K562 (cell line): ENCODE measurements at regions not wholly inside any gene's neighbourhood (a gene's known extent, or its start where the extent isn't known, plus 50 kb on each side); places are given as distances from the start of the nearest gene placed in this dataset.
"Not testable (repeated sequence)": the region's sequence is repeated elsewhere in the genome, so short reads cannot be mapped to it uniquely, and the experiment has no call there.

ENCODE experiments used
- ATAC-seq: fragments of 200-7000 bp; cut with Tn5 transposase; 3 replicates; pipeline ENCODE4 v1.9.1; 2020; ENCODE audit warnings: moderate library complexity
- BruUV-seq: library from RNA; stranded (reverse); fragments of 400-500 nt; replicated peaks from 2 replicates; lab custom pipeline; 2021; lab: Mats Ljungman, UMichigan
- CTCF ChIA-PET: fragments of 300-600 bp; formaldehyde crosslinking; extraction: SDS; loops from one replicate; lab custom pipeline; 2021; ENCODE audit warnings: low intra/inter-chr PET ratio; lab: Yijun Ruan, JAX
- POLR2A ChIA-PET: fragments of 300-600, 350-650 bp; sonication (Branson Sonifier 250); formaldehyde crosslinking; extraction: SDS; loops from one replicate; lab custom pipeline; 2021; ENCODE audit warnings: antibody characterized with exemption, inconsistent platforms; lab: Yijun Ruan, JAX
- DNase-seq, 4 experiments: peaks; one replicate each; pipeline versions ENCODE4 v3.0.0 to v3.0.0-alpha.2; 2011 to 2018; ENCODE audit warnings: low spot score in 3 of 4, mixed read lengths in 3 of 4; ENCODE audit errors: extremely low read depth in 1 of 4
- FAIRE-seq: peaks from 2 replicates; lab custom pipeline; 2011; peaks lifted over from hg19 to GRCh38; lab: Jason Lieb, UNC
- H2AFZ ChIP-seq: 2 replicates; pipeline ENCODE4 v1.6.0; 2011; ENCODE audit warnings: low read depth, low read length, control low read depth, inconsistent platforms
- H3K27ac ChIP-seq: fragments of 200-600 bp; 3 replicates; pipeline ENCODE4 v1.8.0; 2011; ENCODE audit warnings: low read depth, mild to moderate bottlenecking, control low read depth, inconsistent platforms, low read length, moderate library complexity, mixed read lengths; ENCODE audit errors: extremely low read depth
- H3K27me3 ChIP-seq, 2 experiments: fragments of 300-600 bp in 1 of 2; 2 replicates in 1 of 2; 3 replicates in 1 of 2; pipeline versions ENCODE4 v1.6.0 to v1.8.0; 2011; ENCODE audit warnings: inconsistent platforms in 2 of 2, low read length in 2 of 2, mild to moderate bottlenecking in 1 of 2, mixed read lengths in 1 of 2, moderate library complexity in 1 of 2; ENCODE audit not compliant: control insufficient read depth in 2 of 2, insufficient read depth in 2 of 2
- H3K36me3 ChIP-seq: fragments of 300-600 bp; 3 replicates; pipeline ENCODE4 v1.8.0; 2011; ENCODE audit warnings: mild to moderate bottlenecking, low read length, inconsistent platforms; ENCODE audit not compliant: control insufficient read depth, insufficient read depth
- H3K4me1 ChIP-seq, 2 experiments: fragments of 200-600 bp in 1 of 2; replicated peaks in 1 of 2; 2 replicates in 1 of 2; 3 replicates in 1 of 2; pipeline versions ENCODE4 v1.5.1 to v1.8.0; 2011; ENCODE audit warnings: inconsistent platforms in 2 of 2, low read length in 2 of 2, mild to moderate bottlenecking in 1 of 2, mixed read lengths in 1 of 2, moderate library complexity in 1 of 2; ENCODE audit not compliant: control insufficient read depth in 2 of 2, insufficient read depth in 2 of 2
- H3K4me2 ChIP-seq: 2 replicates; pipeline ENCODE4 v1.6.1; 2011; ENCODE audit warnings: low read length, control low read depth, inconsistent platforms, mixed read lengths; ENCODE audit not compliant: insufficient read depth
- H3K4me3 ChIP-seq: fragments of 200-600 bp; sonication (generic), shearing (Covaris generic); 2 replicates; pipeline ENCODE4 v1.5.1; 2016; ENCODE audit warnings: control low read depth, inconsistent platforms
- H3K79me2 ChIP-seq: fragments of 200-600 bp; 3 replicates; pipeline ENCODE4 v1.8.0; 2011; ENCODE audit warnings: low read length, inconsistent platforms; ENCODE audit not compliant: control insufficient read depth, insufficient read depth
- H3K9ac ChIP-seq, 2 experiments: 2 replicates each; pipeline versions ENCODE4 v1.6.0 to v1.6.1; 2011; ENCODE audit warnings: low read depth in 2 of 2, low read length in 2 of 2, control low read depth in 1 of 2, inconsistent platforms in 1 of 2, mild to moderate bottlenecking in 1 of 2, mixed read lengths in 1 of 2; ENCODE audit not compliant: insufficient read depth in 1 of 2
- H3K9me1 ChIP-seq: one replicate; pipeline ENCODE4 v1.6.0; 2011; ENCODE audit warnings: inconsistent platforms, mild to moderate bottlenecking, low read length, moderate library complexity; ENCODE audit not compliant: control insufficient read depth, insufficient read depth
- H3K9me3 ChIP-seq: replicated peaks from 2 replicates; pipeline ENCODE4 v1.5.1; 2011; ENCODE audit warnings: low read depth, low read length, inconsistent platforms; ENCODE audit not compliant: control insufficient read depth, insufficient read depth
- H4K20me1 ChIP-seq: replicated peaks from 2 replicates; pipeline ENCODE4 v1.6.1; 2011; ENCODE audit warnings: low read length, inconsistent platforms, mixed read lengths; ENCODE audit not compliant: control insufficient read depth, insufficient read depth
- HDAC6 ChIP-seq: IDR thresholded peaks from 2 replicates; pipeline ENCODE4 v1.6.1; 2012; ENCODE audit warnings: low read depth, mild to moderate bottlenecking, control low read depth, inconsistent platforms, low read length, moderate library complexity
- WGBS: fragments of 100-300 bp; shearing (Covaris generic); methylation state at CpG from one replicate; pipeline ENCODE4 v1.1.6; 2016; ENCODE audit warnings: low coverage, mixed read lengths; ENCODE audit not compliant: insufficient coverage; ENCODE audit errors: missing lambda C conversion rate; 5-methylcytosine and 5-hydroxymethylcytosine counted together
- in situ Hi-C: fragments of 300-500 bp; cut with MboI; formaldehyde crosslinking; loops from 4 replicates; pipeline ENCODE4 v1.15.0; 2018; ENCODE audit warnings: inconsistent platforms, mixed read lengths
- intact Hi-C: fragments of 100-400 bp; cut with micrococcal nuclease; formaldehyde crosslinking; loops from 2 replicates; pipeline ENCODE4 v1.14.2; 2022

DNA sequence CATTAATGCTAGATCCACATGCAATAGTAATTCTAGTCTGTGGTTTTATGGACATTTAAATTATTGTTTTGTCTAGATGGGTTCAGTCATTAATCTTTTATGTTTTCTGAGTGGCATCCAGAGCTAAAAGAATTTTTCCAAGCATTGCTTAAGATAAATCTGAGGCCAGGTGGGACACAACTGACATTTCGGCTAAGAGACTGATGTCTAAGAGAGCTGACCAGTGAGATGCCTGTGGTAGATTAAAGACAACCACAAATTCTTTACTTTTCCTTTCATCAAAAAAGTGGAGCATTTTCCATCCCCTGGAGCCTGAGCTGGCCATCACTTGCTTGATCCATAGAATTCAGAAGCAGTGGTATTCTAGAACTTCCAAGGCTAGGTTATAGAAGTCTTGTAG is 182.2 kb downstream of the NRP2 start:
- ChIA-PET CTCF (no interaction called here), POLR2A (no interaction called here)
- in situ Hi-C loops = no loop called here
- no peak for FAIRE-seq
- Histone ChIP-seq H3K9ac (no peak overlapping the region), H3K4me3 (no peak overlapping the region), H3K4me2 (no peak overlapping the region), H3K36me3 (no peaks in the 10 kb centered on the region), H3K4me1 (no peaks in the 10 kb centered on the region), H3K79me2 (no peaks in the 10 kb centered on the region), H2AFZ (no peak overlapping the region), H3K9me3 (no peaks in the 10 kb centered on the region), H3K9me1 (no peaks in the 10 kb centered on the region), H3K27me3 (peaks cover 0 to 19% of the 10 kb centered on the region in 2 experiments; a peak in 2 of 5 replicates), H3K27ac (no peak overlapping the region), H4K20me1 (no peaks in the 10 kb centered on the region)
- ATAC-seq = no peak
- intact Hi-C loops = no loop called here
- DNase-seq = no peak
- no peak for TF ChIP-seq HDAC6
- WGBS = 0% methylated on average over 1 of the region's 1 CpG
- BruUV-seq = no TSS peak

DNA sequence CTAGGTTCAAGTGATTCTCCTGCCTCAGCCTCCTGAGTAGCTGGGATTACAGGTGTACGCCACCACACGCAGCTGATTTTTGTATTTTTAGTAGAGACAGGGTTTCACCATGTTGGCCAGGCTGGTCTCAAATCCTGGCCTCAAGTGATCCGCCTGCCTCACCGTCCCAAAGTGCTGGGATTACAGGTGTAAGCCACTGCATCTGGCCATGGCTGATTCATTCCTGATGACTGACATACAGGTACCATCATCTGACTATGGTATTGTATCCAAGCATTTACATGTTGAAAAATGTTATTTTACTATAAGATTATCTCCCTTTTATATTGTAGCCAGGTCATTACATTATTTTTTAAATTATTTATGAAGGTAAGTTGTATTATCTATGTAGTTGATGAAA is 180.5 kb downstream of the NRP2 start:
- H3K4me2 ChIP-seq, H3K9me3 ChIP-seq, intact Hi-C loops, H2AFZ ChIP-seq, ATAC-seq, H4K20me1 ChIP-seq, H3K27ac ChIP-seq, H3K79me2 ChIP-seq, BruUV-seq, FAIRE-seq, POLR2A ChIA-PET, H3K36me3 ChIP-seq, H3K9me1 ChIP-seq, H3K4me3 ChIP-seq, CTCF ChIA-PET, H3K9ac ChIP-seq, in situ Hi-C loops, H3K4me1 ChIP-seq, DNase-seq: not testable (repeated sequence)
- H3K27me3 ChIP-seq = peaks cover 0 to 30% of the 10 kb centered on the region in 2 experiments; a peak in 3 of 5 replicates
- 0% methylated on average over 4 of the region's 4 CpGs for WGBS
